Esophagus squamous epithelium (tissue), 4 donors: ENCODE measurements at regions not wholly inside any gene's neighbourhood (a gene's known extent, or its start where the extent isn't known, plus 50 kb on each side); places are given as distances from the start of the nearest gene placed in this dataset.

Experiments
- CTCF ChIP-seq, 6 experiments: fragments of 450-650 bp in 4 of 6; fragments of 200-600 bp in 2 of 6; sonication (generic) in 2 of 6; IDR thresholded peaks; one replicate each; pipeline ENCODE4 v1.5.1; 2016 to 2019; ENCODE audit warnings: antibody characterized with exemption in 6 of 6, mild to moderate bottlenecking in 4 of 6, moderate library complexity in 4 of 6
- POLR2A ChIP-seq, 4 donors: fragments of 450-650 bp; IDR thresholded peaks; one replicate each; pipeline ENCODE4 v1.6.1; 2017; ENCODE audit warnings: antibody characterized with exemption in 4 of 4, mild to moderate bottlenecking in 4 of 4, moderate library complexity in 3 of 4

DNA sequence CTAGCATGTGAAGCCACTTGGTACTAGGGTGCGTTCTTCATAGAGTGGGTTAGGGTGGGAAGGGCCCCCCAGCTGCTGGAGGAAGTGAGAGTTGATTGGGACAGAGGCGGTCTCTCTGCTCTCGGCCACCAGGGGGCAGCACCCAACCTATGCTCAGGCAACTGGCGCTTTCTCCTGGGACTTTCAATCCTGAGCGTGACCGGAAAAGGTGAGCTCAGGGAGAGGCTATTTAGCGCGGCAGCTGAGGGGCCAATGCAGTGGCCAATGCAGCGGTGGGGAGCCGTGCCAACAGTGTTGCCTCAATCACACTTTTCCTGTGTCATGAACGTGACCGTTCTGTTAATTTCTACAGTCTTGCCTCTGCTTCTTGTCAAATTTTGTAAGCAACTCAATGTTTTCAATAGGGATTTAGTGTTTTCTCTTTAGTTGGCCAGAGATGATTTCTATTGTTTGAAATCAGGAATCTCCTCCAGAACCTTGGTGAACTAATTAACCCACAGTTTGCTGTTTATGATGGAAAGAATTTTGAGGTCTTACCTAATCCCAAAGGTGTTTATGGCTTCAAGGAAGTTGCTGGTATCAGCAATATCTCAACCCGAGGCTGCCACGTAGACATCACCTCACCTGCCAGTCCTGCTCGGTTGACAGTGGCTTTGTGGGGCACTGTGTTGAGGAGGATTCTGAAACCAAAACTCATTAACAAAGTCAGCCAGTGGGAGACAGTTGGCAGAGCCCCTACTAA is 67.9 kb upstream of the PDZD8 start:
- TF ChIP-seq CTCF (IDR thresholded peaks at IDR 0.05): peak; percentile 59 to 89 (median 80)
- no peak for TF ChIP-seq POLR2A (IDR thresholded peaks at IDR 0.05)
